ENCODE measurements at regions not wholly inside any gene's neighbourhood (a gene's known extent, or its start where the extent isn't known, plus 50 kb on each side); places are given as distances from the start of the nearest gene placed in this dataset.

DNA sequence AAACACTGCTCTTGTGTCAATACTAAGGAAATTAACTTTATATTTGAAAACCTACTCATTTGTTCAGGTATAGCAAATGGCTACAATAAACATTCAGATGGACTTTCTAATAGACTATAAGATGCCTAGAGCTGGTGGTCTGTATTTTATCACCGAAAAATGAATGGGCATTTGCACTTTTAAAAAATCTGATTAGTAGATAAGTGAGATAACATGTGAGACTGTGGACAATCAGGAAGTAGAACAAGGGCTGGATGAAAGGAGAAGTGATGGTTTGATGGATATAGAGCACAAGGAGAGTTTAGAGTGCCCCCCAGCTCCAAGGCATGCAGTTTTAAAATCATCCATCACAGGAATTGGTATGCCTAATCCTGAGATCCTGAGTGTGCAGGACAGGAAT is 308.4 kb upstream of the RARB start:
- TF ChIP-seq, protein P1, sequence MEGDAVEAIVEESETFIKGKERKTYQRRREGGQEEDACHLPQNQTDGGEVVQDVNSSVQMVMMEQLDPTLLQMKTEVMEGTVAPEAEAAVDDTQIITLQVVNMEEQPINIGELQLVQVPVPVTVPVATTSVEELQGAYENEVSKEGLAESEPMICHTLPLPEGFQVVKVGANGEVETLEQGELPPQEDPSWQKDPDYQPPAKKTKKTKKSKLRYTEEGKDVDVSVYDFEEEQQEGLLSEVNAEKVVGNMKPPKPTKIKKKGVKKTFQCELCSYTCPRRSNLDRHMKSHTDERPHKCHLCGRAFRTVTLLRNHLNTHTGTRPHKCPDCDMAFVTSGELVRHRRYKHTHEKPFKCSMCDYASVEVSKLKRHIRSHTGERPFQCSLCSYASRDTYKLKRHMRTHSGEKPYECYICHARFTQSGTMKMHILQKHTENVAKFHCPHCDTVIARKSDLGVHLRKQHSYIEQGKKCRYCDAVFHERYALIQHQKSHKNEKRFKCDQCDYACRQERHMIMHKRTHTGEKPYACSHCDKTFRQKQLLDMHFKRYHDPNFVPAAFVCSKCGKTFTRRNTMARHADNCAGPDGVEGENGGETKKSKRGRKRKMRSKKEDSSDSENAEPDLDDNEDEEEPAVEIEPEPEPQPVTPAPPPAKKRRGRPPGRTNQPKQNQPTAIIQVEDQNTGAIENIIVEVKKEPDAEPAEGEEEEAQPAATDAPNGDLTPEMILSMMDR (optimal IDR thresholded peaks at IDR 0.05 in 1 of 3, IDR thresholded peaks at IDR 0.05 in 1 of 3, conservative IDR thresholded peaks at IDR 0.05 in 1 of 3; ENCODE audit: extremely low read depth in 1 of 3, insufficient read depth in 2 of 3, low read length in 3 of 3), result no peak
- no peak for TF ChIP-seq EZH2 (IDR thresholded peaks at IDR 0.05; ENCODE audit: low read length)
